SU-DHL-6 (cell line): ENCODE measurements at regions not wholly inside any gene's neighbourhood (a gene's known extent, or its start where the extent isn't known, plus 50 kb on each side); places are given as distances from the start of the nearest gene placed in this dataset.

ENCODE experiments used
- CTCF ChIP-seq: fragments of 200-600 bp; sonication (generic); IDR thresholded peaks from one replicate; pipeline ENCODE4 v1.5.1; 2017; ENCODE audit warnings: antibody characterized with exemption, mild to moderate bottlenecking, low read length, moderate library complexity; ENCODE audit not compliant: insufficient read depth, poor library complexity, severe bottlenecking
- EZH2phosphoT487 ChIP-seq: fragments of 200-600 bp; sonication (generic), shearing (Covaris generic); conservative IDR thresholded peaks from 2 replicates; pipeline ENCODE4 v1.6.1; 2018; ENCODE audit warnings: mild to moderate bottlenecking, antibody characterized with exemption, low read length, moderate library complexity, mixed read lengths

GRCh38 chr4:137981277-137981676, 260.9 kb downstream of the SLC7A11 start:
- TF ChIP-seq CTCF (no peak), EZH2phosphoT487 (no peak)
